ENCODE measurements at regions not wholly inside any gene's neighbourhood (a gene's known extent, or its start where the extent isn't known, plus 50 kb on each side); places are given as distances from the start of the nearest gene placed in this dataset.

- intact Hi-C loops (cut with DNase I), result no loop called here
- DNase-seq (ENCODE audit: low spot score) (no peak), ATAC-seq (no peak)
Observed at GRCh38 chr2:122960759-122961641, 1064.1 kb upstream of the CNTNAP5 start.

- DNase-seq (ENCODE audit: low spot score), result no peak
- ATAC-seq, result no peak
- intact Hi-C loops (cut with DNase I), result no loop called here
Observed at GRCh38 chr2:122966461-122966860, 1058.6 kb upstream of the CNTNAP5 start.

DNA sequence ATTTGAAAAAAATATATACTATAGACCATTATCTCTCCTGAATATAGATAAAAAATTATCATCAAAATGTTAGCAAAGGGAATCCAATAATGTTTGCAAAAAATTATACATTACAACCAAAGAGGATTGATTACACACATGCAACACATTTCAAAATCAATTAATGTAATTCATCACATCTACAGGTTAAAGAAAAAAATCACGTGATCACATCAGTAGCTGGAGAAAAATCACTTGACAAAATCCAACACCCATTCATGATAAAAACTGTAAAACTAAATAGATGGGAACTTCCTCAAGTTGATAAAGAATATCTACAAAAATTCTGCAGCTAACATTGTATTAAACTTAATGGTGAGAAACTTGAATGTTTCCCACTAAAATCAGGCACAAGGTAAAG lies 1047.5 kb upstream of the CNTNAP5 start:
- intact Hi-C loops (cut with DNase I), result no loop called here
- ATAC-seq (no peak), DNase-seq (ENCODE audit: low spot score) (no peak)

- intact Hi-C loops (cut with DNase I), result no loop called here
- ATAC-seq (peak; percentile 98), DNase-seq (ENCODE audit: low spot score) (no peak)
Observed at GRCh38 chr2:122980671-122981070, 1044.4 kb upstream of the CNTNAP5 start.

- ATAC-seq (no peak), DNase-seq (ENCODE audit: low spot score) (no peak)
- intact Hi-C loops (cut with DNase I), result no loop called here
Observed at GRCh38 chr2:122982936-122983335, 1042.2 kb upstream of the CNTNAP5 start.

DNA sequence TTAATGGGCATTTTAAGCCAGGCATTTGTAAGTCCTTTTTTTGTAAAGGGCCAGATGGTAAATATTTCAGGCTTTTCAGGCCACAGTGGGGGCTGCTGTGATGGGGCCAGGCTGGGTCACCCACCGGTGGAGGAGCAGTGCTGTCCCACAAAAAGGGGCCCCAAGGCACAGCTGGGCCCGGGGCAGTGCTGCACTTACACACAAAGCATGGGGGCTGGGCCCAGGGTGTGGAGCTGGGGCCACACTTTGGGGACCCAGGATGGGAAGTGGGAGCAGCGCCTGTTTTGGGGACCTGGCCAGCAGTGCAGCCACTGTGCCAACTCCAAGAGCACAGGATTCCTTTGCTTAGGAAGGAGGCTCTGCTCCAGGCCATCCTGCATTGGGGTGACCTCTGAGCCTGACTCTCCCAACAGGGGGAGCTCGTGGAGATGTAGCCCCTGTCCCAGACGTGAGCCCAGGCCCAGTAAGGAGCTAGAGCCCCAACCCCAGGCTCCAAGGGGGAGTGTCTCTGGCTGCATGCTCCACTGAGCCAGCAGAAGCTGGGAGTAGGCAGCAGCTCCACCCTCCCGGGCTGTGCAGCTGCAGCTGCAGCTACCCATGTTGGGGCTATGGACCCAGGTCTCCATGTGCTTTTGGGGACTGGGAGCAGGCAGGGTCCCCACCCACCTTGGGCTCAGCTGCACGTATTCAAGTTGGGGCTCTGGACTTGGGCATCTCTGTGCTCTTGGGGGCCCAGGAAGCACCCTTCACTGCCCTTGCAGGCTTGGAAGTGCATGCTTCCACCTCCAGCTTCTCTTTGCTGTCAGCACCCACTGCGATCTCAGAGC lies 1036.5 kb upstream of the CNTNAP5 start:
- intact Hi-C loops (cut with DNase I), result no loop called here
- ATAC-seq, result no peak
- no peak for DNase-seq (ENCODE audit: low spot score)

DNA sequence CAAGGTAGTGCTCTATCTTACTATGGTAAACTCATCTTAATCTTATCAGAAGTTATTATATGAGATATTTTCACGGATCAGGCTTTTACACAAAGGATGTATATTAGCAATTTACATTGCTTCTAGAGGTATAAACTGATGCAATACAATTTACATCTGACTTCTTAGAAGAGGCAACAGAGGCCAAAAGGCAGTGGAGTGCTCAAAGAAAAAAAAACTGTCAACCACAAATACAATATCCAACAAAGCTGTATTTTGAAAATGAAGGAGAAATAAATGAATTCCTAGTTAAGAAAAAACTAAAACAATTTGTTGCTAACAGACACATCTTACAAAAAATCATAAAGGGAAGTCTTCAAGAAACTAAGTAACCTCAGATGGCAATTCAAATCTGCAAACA lies 1031.5 kb upstream of the CNTNAP5 start:
- DNase-seq (ENCODE audit: low spot score) (no peak), ATAC-seq (no peak)
- intact Hi-C loops (cut with DNase I), result no loop called here

DNA sequence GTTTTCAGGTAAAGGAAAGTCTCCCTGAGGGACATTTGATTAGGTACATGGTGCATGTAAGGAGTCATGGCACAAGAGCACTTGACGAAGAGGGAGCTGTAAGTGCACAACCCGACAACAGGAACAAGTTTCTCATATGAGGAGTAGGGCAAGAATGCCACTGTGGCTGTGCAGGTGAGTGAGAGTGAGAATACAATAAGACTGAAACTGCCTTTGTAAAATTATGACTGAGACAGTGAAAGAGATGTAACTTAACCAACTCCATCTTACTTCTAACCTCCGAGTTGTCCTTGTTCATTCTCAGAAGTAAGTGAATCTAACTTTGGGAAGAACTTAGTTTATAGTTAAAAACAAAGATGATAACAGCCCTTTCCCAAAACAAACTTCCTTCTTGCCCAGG lies 1025.8 kb upstream of the CNTNAP5 start:
- no peak for DNase-seq (ENCODE audit: low spot score)
- intact Hi-C loops (cut with DNase I), result no loop called here
- no peak for ATAC-seq

DNA sequence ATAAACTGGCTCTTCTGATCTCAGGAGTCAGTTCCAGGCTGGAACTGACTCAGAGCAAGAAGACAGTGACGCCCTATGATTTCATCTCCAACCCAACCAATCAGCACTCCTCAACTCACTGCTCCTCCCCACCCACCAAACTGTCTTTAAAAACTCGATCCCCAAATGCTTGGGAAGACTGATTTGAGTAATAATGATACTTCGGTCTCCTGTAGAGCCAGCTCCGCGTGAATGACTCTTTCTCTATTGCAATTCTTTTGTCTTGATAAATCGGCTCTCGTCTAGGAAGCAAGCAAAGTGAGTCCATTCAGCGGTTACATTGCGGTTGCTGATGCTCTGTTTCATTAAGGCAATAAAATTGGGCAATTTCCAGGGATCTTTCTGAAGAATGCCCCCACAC lies 1025.3 kb upstream of the CNTNAP5 start:
- no peak for DNase-seq (ENCODE audit: low spot score)
- intact Hi-C loops (cut with DNase I), result no loop called here
- no peak for ATAC-seq

- no peak for ATAC-seq
- intact Hi-C loops (cut with DNase I), result no loop called here
- no peak for DNase-seq (ENCODE audit: low spot score)
Observed at GRCh38 chr2:123002660-123003248, 1022.3 kb upstream of the CNTNAP5 start.

DNA sequence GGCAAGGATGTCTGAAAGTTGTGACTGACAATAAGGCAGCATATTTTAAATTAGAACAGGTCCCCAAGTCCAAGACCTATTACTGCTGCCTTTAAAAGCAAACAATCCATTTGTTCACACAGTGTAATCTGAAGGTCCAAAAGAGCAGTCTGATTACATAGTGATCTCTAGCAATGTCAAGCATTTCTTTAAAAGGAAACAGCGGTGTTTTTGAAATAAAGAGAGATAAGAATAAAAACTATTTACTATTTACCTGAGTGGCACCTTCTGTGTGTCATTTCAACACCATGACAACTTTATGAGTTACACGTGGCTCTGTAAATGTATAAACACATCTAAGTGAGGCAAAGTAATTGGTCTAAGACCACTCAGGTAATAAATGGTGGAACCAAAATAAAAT lies 1009.9 kb upstream of the CNTNAP5 start:
- intact Hi-C loops (cut with DNase I), result no loop called here
- ATAC-seq (no peak), DNase-seq (ENCODE audit: low spot score) (no peak)

GRCh38 chr2:123035541-123035940 lies 989.5 kb upstream of the CNTNAP5 start:
- intact Hi-C loops (cut with DNase I), result no loop called here
- no peak for DNase-seq (ENCODE audit: low spot score)
- no peak for ATAC-seq

GRCh38 chr2:123036300-123036699 lies 988.8 kb upstream of the CNTNAP5 start:
- no peak for DNase-seq (ENCODE audit: low spot score)
- intact Hi-C loops (cut with DNase I), result no loop called here
- no peak for ATAC-seq

DNA sequence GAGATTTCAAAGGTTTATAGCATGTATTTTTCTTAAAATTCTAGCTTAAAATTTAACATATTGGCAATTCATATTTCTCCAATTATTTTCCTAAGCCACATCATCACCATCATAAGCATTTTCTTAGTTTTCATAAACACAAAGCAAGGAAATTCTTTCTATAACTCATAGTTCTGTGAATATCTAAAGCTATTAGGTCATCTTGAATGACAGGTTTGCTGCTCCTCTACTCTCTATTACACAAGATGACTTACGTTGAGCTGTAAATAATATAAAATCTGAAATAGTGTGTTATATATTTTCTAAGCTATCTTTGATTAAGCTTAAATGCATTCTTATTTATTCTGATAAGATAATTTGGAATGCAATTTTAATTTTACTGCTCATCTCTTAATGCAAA lies 984.6 kb upstream of the CNTNAP5 start:
- ATAC-seq, result no peak
- no peak for DNase-seq (ENCODE audit: low spot score)
- intact Hi-C loops (cut with DNase I), result no loop called here

GRCh38 chr2:123043458-123043857 lies 981.6 kb upstream of the CNTNAP5 start:
- intact Hi-C loops (cut with DNase I), result no loop called here
- DNase-seq (ENCODE audit: low spot score) (no peak), ATAC-seq (no peak)

- intact Hi-C loops (cut with DNase I), result no loop called here
- ATAC-seq (no peak), DNase-seq (ENCODE audit: low spot score) (no peak)
Observed at GRCh38 chr2:123045713-123046112, 979.4 kb upstream of the CNTNAP5 start.

DNA sequence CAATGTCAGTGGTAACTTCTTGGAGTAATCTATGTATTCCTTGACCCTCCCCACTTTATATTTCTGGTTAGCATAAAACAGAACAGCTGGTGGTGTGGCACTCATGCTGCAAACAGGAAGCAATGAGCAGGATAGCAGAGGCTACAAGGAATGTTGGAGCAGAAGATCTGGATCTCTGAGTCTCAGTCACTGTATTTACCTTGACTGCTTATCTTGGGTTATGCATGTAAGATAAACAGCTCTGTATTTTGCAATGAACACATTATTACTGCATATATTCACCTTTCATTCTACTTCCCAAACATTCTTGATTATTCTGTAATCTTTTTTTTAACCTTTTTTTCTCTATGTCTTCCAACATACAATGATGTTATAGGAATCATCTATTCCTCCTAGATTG lies 977.9 kb upstream of the CNTNAP5 start:
- ATAC-seq (no peak), DNase-seq (ENCODE audit: low spot score) (no peak)
- intact Hi-C loops (cut with DNase I), result no loop called here

DNA sequence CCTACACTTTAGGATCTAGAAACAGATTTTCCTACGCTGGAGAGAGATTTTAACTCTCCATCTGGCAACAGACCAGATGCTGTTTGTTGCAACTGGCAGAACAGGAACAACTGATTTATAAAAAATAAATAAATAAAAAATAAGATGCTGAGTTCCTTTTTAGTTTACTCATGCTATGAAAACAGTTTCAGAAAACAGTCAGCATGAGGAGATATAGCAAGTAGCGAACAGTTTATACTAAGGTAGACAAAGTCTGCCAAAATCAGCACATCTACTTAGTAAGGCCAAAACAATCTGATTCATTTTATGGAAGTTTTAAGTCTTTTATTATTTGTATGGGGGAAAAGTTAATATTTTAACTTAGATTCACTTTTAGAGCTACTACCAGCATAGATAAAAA lies 974.0 kb upstream of the CNTNAP5 start:
- intact Hi-C loops (cut with DNase I), result no loop called here
- DNase-seq (ENCODE audit: low spot score) (no peak), ATAC-seq (no peak)

GRCh38 chr2:123061534-123061933 lies 963.6 kb upstream of the CNTNAP5 start:
- intact Hi-C loops (cut with DNase I), result no loop called here
- DNase-seq (ENCODE audit: low spot score), result no peak

DNA sequence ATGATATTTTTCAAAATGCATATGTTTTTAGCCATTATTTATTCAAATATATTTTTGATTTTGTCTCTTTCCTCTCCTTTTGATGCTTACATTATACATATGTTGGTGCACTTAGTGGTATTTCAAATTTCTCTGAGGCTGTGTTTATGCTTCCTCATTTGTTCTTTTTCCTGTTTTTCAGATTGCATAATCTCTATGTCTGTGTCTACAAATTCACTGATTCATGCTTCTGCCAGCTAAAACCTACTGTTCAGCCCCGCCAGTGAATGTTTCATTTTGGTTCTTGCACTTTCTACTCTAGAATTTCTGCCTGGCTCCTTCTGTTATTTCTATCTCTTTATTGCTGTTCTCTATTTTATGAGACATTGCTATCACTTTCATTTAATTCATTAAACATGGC lies 951.7 kb upstream of the CNTNAP5 start:
- DNase-seq (ENCODE audit: low spot score), result no peak
- peak; percentile 28 for ATAC-seq
- intact Hi-C loops (cut with DNase I), result no loop called here

More at GRCh38 chr2:123061534-123061933, 963.6 kb upstream of the CNTNAP5 start:
- no peak for ATAC-seq
